Peyer's patch (tissue), 4 donors: ENCODE measurements at regions not wholly inside any gene's neighbourhood (a gene's known extent, or its start where the extent isn't known, plus 50 kb on each side); places are given as distances from the start of the nearest gene placed in this dataset.

Experiments used
- POLR2A ChIP-seq, 2 donors: fragments of 450-650 bp; IDR thresholded peaks; one replicate each; pipeline ENCODE4 v1.5.1; 2017; ENCODE audit warnings: antibody characterized with exemption in 2 of 2, mild to moderate bottlenecking in 2 of 2, moderate library complexity in 2 of 2
- TF ChIP-seq, protein P1 (sequence below), 6 experiments: fragments of 450-650 bp in 4 of 6; fragments of 200-600 bp in 2 of 6; sonication (generic) in 1 of 6; IDR thresholded peaks; one replicate each; pipeline ENCODE4 v1.5.1; 2017 to 2019; ENCODE audit warnings: antibody characterized with exemption in 6 of 6, mild to moderate bottlenecking in 3 of 6, moderate library complexity in 1 of 6

DNA sequence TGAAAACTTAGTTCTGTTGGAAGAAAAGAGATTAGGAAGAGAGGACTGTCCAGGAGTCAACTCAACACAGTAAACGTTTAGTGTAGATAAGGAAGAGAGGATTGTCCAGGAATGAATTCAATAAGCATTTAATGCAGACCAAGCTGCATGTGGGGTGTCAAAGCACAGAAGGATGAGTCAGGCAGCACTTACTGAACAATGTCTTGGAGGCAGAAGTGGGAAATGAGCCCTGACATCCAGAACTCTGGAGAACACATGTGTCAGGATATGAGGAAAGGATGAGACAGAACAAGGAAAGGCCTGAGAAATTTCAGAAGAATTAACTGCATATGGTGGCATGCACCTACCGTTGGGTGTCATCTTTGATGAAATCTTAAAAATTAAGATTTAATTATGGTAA is 429.2 kb upstream of the HTR2A start:
- TF ChIP-seq, protein P1, sequence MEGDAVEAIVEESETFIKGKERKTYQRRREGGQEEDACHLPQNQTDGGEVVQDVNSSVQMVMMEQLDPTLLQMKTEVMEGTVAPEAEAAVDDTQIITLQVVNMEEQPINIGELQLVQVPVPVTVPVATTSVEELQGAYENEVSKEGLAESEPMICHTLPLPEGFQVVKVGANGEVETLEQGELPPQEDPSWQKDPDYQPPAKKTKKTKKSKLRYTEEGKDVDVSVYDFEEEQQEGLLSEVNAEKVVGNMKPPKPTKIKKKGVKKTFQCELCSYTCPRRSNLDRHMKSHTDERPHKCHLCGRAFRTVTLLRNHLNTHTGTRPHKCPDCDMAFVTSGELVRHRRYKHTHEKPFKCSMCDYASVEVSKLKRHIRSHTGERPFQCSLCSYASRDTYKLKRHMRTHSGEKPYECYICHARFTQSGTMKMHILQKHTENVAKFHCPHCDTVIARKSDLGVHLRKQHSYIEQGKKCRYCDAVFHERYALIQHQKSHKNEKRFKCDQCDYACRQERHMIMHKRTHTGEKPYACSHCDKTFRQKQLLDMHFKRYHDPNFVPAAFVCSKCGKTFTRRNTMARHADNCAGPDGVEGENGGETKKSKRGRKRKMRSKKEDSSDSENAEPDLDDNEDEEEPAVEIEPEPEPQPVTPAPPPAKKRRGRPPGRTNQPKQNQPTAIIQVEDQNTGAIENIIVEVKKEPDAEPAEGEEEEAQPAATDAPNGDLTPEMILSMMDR (IDR thresholded peaks at IDR 0.05), result no peak
- TF ChIP-seq POLR2A (IDR thresholded peaks at IDR 0.05), result no peak
